NCI-H2029 treated with DMSO at 0.1 percent for 48 hours (cell line): ENCODE measurements at regions not wholly inside any gene's neighbourhood (a gene's known extent, or its start where the extent isn't known, plus 50 kb on each side); places are given as distances from the start of the nearest gene placed in this dataset.

Experiments
- DNase-seq: peaks from one replicate; lab custom pipeline; 2025; lab: John Stamatoyannopoulos, UW

- DNase-seq = no peak
Observed at GRCh38 chr13:75050419-75051046, 431.4 kb downstream of the TBC1D4 start.

GRCh38 chr13:75049735-75050335, 432.1 kb downstream of the TBC1D4 start:
- no peak for DNase-seq

- no peak for DNase-seq
Observed at GRCh38 chr13:75042807-75043206, 439.2 kb downstream of the TBC1D4 start.

DNA sequence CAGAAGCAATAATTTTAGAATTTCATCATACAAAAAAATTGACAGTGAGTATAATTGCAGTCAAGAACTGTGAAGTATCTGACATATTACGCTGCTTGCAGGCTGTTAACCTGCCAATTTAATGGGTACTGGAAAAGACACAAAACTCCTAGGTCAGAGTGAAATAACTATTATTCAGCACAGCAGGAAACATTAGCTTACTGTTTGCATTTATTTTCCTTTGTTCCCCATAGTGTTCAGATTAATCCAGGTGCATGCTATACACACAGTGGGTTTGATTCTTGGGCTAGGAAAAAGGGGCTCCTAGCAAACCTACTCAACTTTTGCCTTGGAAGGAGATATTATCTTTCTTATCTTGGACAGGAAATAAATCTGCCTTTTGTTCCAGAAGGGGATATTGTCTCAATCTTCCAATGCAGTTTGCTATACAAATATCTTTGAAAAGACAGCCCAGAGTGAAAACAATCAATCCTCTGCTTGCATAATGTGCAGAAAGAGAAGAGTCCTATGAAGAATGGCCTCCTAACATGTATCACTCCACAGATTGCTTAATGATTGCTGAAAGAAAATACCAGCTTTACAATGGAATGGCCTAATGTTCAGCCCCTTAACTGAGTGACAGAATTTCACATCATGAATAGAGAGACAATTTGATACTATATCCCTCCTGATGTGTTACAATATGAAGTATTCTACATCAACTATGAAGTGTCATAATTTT, 443.4 kb downstream of the TBC1D4 start:
- DNase-seq = no peak

- no peak for DNase-seq
Observed at GRCh38 chr13:75025956-75026355, 456.0 kb downstream of the TBC1D4 start.

GRCh38 chr13:75024602-75025001, 457.4 kb downstream of the TBC1D4 start:
- DNase-seq = no peak

- no peak for DNase-seq
Observed at GRCh38 chr13:75023609-75024008, 458.4 kb downstream of the TBC1D4 start.

DNA sequence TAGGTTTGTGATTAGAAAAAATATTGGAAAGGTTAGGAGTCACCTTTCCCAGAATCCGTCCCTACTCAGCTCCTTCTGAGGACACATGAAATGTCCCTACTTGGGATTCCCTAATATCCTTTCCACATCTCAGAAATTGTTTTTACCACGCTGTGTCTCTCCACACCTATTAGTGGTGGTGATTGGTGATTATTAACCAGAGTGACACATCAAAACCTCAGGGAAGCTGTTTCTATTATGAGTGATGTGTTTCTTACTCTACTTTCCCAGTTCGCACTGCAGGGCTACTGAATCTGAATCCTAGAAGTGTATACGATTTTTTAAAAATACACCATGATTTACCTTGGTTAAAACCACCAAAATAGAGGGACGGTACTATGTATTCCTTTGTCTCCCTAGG, 460.8 kb downstream of the TBC1D4 start:
- DNase-seq = no peak

DNA sequence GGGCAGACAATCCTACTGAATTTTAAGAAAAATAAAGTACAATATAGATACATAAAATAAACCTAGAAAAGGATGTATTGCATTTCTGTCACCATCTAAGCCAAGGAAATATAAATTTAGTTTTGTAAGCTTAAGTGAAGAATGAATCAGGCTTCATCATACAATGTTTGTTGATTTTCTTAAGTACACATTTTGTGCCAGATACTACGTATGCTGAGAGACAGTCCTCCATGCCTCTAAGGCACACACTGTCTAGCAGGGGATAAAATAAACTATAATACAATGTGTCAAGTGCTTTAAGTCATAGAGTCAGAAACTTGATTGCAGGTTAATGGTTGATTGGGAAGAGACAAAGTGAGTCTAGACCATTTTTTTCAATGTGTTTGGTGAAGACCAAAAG, 465.7 kb downstream of the TBC1D4 start:
- DNase-seq = no peak

DNA sequence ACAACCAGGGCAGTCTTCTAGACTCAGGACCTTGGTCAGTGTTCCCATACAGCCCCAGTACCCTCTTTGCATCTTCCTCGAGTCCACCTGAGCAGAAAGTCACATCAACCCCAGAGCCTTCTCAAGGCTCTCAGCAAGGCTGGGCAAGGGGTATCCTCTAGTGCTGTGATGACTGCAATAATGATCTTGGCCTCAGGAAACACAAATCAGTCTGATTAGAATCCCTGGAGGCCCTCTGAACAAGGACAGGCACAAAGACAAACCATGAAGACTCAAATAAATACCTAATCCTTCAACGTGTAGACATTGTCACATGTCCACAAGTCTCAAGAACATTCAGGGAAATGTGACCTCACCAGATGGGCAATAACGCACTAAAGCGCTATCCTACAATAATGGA, 468.2 kb downstream of the TBC1D4 start:
- no peak for DNase-seq

GRCh38 chr13:75010941-75011340, 471.0 kb downstream of the TBC1D4 start:
- DNase-seq = no peak

- no peak for DNase-seq
Observed at GRCh38 chr13:75008926-75009325, 473.0 kb downstream of the TBC1D4 start.

- DNase-seq = no peak
Observed at GRCh38 chr13:74990992-74991391, 491.0 kb downstream of the TBC1D4 start.

DNA sequence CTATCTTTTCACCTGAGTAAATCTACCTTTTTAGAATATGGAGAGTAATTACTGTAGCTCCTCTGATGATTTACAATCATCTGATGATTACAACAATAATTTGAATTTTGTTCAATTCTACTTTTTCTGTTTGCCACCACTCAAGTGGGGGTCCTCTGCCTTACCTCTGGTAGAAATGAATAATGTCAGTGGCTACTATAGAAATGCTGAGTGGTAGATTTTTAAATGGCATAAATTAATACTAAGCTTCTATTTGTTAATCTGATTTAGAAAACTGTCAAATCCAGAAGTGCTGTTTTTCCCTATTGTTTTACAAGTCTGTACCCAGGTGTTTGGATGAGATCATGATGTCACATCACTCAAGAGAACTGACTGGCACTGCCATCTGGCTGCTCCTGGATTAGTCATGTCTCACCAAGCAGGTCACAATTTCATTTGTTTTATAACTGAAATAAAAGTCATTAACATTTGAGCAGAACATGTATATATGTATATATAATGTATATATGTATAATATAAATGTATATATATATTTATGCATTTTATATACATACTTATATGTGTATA, 494.8 kb downstream of the TBC1D4 start:
- no peak for DNase-seq

- no peak for DNase-seq
Observed at GRCh38 chr13:74986609-74987008, 495.4 kb downstream of the TBC1D4 start.

DNA sequence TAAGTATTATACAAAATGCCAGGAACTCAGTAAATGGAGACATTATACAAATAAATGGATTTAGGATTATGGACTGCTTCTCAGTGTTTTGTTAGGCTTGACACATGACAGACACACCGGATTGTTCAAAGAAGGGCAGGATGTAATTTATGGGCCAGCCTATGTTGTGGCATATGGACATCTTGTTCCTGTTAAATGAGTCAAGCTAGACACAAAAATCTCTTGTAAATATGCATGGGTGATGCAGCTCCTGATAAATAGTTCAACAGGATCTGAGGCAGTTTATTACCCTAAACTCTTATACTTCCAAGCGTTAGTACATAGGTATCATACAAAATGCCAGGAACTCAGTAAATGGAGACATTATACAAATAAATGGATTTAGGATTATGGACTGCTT, 502.3 kb downstream of the TBC1D4 start:
- no peak for DNase-seq

DNA sequence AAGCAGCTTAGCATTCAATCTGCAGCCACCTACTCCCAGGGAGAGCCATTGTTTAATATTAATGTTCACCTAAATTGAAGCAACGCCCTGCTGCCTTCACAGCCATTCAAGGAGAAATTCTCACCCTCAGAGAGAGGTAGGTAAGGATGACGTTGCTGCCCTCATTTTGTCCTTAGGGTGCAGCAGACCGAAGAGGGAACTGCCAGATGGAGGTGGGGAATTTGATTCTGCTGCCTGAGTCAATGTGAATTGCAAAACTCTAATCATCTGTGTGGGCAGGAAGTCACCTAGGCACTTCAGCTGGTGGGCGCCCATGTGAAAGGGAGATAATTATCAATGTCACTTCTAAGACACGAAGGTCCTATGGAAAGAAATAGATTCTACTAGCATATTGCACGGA, 503.4 kb downstream of the TBC1D4 start:
- DNase-seq = no peak

GRCh38 chr13:74977498-74977897, 504.5 kb downstream of the TBC1D4 start:
- no peak for DNase-seq

- DNase-seq = no peak
Observed at GRCh38 chr13:74975111-74975510, 506.9 kb downstream of the TBC1D4 start.

- no peak for DNase-seq
Observed at GRCh38 chr13:74973935-74974879, 507.8 kb downstream of the TBC1D4 start.

GRCh38 chr13:74969419-74969818, 512.5 kb downstream of the TBC1D4 start:
- no peak for DNase-seq

DNA sequence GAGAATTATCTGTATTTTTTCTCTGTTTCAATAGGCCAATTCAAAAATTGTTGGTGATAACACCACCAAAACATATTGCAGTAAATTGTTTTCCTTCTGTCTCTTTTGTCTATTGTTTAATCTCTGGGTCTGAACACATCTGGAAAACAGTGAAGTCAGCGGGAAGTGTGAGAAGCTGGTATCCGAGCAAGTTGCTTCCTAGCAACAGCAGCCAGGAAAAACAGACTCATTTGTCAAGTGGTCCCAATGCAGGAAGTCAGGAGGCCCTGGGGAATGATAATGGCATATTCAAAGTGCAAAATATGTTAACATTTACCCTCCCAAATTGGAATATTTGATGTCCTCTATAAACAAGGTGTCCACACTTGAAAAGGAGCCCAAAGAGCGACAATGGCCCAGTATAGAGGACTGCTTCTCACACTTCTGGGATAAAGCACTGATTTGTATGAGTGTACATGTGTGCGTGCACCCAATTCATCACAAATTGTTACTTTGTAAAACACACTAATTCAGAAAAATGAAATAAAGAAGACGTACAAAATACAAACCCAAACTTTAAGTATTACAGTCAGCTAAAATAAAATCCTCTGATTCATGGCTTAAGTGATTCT, 515.0 kb downstream of the TBC1D4 start:
- no peak for DNase-seq
